Activated naive CD4-positive, alpha-beta T cell treated with anti-CD3 and anti-CD28 coated beads, Interleukin-2, amount 50 U/mL, for 16 hours (primary cell): ENCODE measurements at regions not wholly inside any gene's neighbourhood (a gene's known extent, or its start where the extent isn't known, plus 50 kb on each side); places are given as distances from the start of the nearest gene placed in this dataset.
"Not testable (repeated sequence)": the region's sequence is repeated elsewhere in the genome, so short reads cannot be mapped to it uniquely, and the experiment has no call there.

Experiments used
- DNase-seq: peaks from one replicate; pipeline ENCODE4 v3.0.0-alpha.2; 2020

DNA sequence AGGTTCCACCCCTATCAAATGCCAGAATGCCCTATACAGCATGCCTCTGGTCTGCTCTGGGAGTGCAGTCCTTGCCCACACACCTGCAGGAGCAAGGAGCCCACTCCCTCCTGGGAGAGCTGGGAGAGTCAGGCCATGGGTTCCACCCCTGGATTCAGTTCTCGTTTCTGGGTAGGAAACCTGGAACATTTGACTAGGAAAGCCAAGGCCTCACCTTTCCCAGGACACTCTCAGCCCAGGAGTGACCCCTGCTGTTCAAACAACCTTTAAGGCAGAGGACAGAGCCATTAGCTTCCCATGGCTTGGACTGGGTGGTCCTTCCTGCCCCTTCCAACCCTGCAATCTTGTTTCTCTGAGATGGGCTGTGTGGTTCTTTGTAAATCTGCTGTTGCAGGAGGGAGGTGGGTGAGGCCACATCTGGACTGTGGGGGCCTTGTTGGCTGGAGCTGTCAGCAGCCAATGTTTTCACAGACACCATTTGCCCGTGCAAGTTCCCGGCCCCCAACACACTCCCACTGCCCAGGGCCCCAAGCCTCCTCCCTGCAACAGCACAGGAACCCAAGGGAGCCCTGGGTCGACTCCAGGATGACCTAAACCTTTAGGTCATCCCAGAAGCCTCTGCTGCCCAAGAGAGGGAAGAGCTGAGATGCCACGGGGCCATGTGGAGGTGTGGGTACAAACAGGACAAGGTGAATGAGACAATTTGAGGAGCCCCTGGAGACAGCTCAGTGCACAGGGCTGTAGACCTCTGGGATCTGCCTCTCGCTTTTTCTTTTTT, 104.4 kb downstream of the PJA1 start:
- DNase-seq, result no peak

DNA sequence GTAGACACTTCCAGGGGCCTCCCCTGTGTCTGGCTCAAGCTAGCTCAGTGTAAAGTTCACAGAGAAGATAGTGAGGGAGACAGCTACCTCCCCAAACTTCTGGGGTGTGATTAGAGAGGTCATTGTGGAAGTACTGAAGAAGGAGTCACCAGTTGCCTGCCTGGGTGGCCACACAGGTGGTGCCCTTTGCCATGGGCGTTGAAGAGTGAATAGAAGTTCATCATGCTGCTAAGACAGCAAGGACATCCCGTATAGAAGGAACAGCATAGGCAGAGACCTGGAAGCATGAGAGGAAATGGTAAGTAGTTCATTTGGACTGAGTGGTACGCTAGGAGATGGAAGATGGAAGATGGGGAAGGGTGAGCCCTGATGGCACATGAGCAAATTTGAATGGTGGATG, 110.1 kb downstream of the PJA1 start:
- no peak for DNase-seq

- DNase-seq, result not testable (repeated sequence)
Observed at GRCh38 chrX:69054497-69054896, 110.8 kb downstream of the PJA1 start.

DNA sequence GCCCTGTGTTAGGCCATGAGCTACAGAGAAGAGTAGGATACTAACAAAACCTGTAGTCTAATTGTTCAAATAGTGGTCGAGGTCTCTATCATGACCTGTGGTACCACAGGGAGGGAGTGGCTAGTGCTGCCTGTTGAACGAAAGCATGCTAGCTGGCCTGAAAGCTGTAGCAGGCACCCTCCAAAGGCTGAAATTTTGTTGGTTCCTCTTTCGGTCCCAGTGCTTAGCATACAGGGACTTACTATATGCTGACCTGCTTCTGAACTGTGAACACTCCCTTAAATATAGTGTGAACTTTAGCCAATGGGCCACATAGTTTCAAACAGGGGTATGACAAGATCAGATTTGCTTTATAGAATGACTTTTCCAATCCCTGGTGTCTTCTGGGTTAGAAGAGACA, 113.4 kb downstream of the PJA1 start:
- no peak for DNase-seq

DNA sequence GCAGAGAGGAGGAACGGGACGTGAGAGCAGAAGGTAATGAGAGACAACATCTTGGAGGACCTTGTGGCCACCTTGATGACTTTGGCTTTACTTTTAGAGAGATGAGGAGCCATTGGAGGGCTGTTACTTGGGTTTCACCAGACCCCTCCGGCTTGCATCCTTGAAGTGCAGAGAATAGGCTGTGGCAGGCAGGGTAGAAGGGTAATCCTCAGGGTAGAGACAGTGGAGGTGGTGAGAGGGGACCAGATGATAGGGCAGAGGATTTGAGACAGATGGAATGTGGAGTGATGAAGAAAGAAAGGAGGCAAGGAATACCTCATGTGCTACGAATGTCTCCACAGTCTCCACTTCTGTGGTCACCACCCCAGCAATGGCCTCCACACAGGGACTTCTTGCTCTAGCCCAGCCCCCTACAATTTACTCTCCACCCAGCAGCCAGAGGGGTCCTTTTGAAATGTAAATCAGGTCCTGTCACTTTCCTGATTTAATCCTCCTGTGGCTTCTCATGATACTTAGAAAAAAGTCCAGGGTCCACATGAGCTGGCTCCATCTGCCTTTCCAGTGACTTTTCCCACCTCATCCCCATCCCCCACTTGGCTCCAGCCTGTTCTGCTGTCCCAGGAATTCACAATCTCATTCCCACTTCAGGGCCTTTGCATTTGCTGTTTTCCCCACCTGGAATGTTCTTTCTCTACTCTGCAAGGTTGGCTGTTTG, 115.0 kb downstream of the PJA1 start:
- DNase-seq, result no peak

DNA sequence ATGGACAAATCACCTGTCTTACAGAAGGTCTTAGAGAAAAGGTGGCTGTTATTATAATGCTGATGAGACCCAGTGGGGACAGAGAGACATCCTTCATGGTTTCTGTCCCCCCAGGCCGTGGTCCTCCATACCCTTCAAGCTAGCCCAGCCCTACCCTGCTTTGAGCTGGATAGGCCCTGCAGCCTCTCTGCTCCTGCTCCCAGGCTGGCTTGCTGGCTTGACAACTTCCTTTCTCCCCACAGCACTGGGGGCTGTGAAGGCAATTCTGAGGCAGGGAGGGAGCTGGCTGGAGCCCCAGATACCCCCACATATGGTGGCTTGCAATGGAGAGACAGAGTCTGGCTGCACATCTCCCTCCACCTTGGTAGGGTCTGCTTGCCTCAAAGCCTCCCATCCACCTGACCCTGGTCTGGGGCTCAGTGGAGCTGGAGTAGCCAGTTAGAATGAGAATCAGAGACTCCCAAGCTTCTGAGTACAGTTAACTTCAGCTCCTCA, 118.2 kb downstream of the PJA1 start:
- DNase-seq, result no peak

GRCh38 chrX:69045616-69046345, 119.5 kb downstream of the PJA1 start:
- DNase-seq, result no peak

DNA sequence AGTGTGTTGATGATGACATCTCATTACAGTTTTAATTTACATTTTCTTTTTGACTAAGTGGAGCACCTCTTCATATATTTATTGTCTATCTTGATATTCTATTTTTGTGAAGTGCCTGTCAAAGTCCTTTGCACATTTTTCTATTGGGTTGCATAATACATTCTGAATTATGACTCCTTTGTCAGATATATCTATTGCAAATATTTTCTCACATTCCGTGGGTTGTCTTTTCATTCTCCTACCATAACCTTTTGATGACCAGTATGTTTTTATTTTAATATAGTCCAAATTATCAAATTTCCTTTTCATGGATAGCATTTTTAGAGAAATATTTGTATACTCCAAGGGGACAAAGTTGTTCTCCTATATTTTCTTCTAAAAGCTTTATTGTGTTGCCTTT, 126.4 kb downstream of the PJA1 start:
- no peak for DNase-seq

DNA sequence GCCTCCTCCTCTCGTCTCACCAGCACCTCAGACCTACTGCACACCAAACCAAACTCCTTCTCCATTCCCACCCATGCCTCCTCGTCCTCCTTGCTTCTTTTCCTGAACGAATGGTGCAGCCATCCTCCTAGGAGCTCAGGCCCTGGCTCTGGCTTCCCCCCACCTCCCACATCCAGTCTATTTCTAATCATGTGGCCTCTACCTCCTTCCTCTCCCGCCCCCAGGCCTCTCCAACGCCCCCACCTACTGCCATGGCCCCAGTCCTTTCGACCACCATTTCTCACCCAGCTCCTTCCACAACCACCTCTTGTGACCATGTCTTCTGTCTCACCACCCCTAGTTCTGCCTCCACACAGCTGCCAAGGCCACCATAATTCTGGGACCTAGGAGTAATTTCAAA, 127.1 kb downstream of the PJA1 start:
- DNase-seq, result no peak

DNA sequence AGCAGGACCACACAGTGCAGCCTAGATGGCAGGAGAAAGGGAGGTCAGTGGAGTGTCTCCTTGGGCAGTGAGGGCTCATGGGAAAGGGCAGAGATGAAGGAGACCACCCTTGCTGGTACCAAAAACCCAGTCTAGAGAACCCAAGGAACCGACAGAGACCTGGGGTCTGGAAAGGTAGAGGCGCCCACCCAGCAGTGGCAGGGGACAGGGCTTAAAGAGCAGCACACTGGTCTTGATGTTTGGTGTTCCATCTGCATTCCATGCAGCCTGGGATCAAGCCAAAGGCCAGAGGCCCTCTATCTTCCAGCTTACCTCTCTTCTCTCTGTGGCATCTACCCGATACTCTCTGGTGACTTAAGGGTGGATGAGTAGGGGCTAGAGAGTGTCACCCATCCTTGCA, 127.5 kb downstream of the PJA1 start:
- no peak for DNase-seq

DNA sequence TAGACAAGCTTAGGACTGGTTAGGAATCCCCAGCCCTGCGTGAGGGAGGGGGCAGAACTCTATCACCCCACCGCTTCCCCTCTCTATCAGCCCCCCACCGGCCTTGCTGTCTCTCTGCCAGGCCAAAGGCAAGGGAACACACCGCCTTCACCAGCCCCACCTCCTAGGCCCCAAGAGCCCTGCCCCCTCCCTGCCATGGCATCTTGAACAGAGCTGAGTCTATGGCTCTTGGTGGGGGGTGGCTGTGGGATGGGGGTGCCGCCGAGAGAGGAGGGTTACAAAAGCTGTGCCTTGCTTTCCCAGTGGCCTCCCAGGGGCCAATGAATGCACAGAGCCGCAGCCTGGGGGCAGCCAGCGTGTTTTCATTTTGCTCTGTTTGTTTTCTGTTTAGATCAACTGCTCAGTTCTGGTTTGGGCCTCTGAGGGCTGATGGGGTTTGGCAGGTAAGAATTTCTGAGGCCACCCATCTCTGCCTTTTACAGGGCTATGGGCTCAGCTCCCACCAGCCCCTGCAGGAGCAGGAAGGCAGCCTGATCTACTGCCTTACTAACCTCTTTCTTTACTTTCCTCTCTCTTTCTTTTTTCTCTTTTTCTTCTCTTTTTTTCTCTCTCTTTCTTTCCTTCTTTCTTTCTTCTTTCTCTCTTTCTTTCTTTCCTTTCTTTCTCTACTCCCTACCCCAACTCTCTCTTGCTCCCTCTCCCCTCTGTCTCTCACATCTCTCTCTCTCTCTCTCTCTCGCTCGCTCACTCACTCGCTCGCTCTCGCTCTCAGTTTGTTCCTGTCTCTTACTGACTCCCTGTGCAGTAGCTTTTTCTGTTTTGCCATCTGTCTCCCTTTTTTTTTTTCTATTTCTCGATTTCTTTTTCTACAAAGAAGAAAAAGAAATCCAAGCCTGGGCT, 128.3 kb downstream of the PJA1 start:
- no peak for DNase-seq

DNA sequence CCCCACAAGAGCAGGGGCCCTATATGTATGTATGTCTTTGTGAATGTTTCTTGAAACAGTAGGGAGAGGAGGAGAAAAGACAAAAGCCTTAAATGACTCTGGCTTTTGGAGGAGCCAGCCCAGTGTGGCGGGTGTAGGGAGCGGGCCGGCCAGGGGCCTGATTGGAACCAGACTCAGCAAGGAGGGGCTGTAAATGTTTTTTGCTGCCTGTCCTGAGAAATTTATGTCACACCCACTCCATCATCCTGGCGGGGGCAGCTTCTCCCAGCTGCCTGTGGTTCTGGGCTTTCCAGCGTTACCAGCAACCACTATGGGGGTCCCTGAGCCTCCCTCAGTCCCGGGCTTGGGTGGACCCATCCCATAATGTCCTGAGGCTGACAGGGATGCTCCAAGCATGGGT, 130.8 kb downstream of the PJA1 start:
- no peak for DNase-seq

- DNase-seq, result no peak
Observed at GRCh38 chrX:69033936-69034335, 131.3 kb downstream of the PJA1 start.

- DNase-seq, result no peak
Observed at GRCh38 chrX:69032601-69033000, 132.7 kb downstream of the PJA1 start.

GRCh38 chrX:69031971-69032391, 133.3 kb downstream of the PJA1 start:
- DNase-seq, result no peak

DNA sequence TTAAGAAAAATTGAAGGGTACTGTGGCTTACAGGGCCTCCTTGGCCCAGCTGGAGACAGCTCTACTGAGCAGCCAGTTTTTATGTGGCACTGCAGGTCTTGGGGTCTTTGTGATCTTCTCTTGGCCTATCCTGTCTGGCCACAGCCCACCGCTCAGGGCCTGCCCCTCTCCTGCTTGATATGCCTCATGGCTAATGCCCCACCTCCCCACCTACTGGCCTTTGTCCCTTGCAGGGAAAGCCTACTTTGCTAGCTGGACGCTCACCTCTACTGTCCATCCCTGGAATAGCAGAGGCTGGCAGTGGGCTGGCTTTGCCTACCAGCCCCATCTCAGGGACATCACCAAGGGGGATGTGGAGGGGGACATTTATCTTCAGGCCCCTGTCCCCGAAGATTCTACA, 134.1 kb downstream of the PJA1 start:
- DNase-seq, result no peak

- no peak for DNase-seq
Observed at GRCh38 chrX:69029771-69030170, 135.5 kb downstream of the PJA1 start.

GRCh38 chrX:69028761-69029120, 136.5 kb downstream of the PJA1 start:
- no peak for DNase-seq

DNA sequence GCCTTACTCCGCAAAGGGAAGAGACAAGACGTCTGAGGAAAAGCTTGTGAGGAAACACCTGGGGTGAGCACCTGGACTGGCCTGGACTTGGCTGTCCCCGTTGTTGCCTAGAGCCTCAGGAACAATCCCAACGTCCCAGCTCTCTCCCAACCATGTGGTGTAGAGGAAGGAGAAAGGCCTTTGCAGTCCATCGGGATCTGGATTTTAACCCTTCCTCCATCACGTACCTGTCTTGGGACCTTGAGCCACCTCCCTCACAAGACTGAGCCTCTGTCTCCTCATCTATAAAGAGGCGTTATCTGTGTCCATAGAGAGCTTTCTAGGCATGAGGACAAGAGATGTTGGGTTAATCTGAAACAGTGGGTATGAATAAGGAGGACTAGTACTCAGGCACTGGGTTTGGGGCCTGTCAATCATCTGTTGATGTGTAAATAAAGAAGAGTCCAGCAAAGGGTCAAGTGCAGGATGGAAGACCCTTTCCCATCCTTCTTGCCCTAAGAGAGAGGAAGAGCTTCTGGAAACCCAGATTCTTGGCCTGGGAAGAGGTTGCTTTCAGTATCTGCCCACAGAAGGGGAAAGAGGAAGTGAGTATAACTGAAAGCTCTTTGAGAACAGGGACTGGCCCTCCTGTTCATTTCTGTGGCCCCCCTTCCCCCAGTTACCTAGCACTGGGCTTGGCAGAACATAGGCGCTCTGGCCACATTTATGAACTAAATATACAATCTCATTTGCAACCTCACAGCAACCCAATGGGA, 137.1 kb downstream of the PJA1 start:
- no peak for DNase-seq

- no peak for DNase-seq
Observed at GRCh38 chrX:69027181-69028005, 137.9 kb downstream of the PJA1 start.

DNA sequence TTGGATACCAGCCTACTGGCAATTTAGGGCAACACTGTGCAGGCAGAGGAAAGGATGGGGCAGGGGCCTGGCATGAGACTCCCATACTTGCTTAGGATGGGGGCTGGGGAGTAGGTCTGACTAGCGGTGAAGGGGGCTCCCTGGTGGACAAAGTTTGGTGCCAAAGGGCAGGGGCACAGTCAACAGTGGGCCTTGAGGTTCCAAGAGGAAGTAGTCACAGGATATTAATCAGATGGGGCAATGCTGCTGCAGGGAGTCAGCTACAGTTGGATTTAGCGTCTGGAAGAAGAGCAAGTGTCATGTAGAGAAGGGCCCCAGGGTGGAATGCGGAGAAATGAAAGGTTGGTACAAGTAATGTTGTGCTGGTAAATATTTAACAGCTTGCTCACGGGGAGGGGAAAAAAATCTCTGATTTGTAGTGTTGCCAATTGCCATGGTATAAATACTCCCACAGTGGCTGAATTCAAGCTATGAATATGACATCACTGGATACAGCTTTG, 139.4 kb downstream of the PJA1 start:
- DNase-seq, result no peak
